ENCODE measurements at regions not wholly inside any gene's neighbourhood (a gene's known extent, or its start where the extent isn't known, plus 50 kb on each side); places are given as distances from the start of the nearest gene placed in this dataset.

- no peak for TF ChIP-seq REST (IDR thresholded peaks at IDR 0.05; ENCODE audit: unreplicated experiment)
- no peak for TF ChIP-seq EZH2 (IDR thresholded peaks at IDR 0.05; ENCODE audit: low read depth, unreplicated experiment)
- no peak for TF ChIP-seq JUNB (IDR thresholded peaks at IDR 0.05; ENCODE audit: unreplicated experiment)
- no peak for TF ChIP-seq POLR2AphosphoS5 (IDR thresholded peaks at IDR 0.05; ENCODE audit: low read depth)
- TF ChIP-seq, protein P1, sequence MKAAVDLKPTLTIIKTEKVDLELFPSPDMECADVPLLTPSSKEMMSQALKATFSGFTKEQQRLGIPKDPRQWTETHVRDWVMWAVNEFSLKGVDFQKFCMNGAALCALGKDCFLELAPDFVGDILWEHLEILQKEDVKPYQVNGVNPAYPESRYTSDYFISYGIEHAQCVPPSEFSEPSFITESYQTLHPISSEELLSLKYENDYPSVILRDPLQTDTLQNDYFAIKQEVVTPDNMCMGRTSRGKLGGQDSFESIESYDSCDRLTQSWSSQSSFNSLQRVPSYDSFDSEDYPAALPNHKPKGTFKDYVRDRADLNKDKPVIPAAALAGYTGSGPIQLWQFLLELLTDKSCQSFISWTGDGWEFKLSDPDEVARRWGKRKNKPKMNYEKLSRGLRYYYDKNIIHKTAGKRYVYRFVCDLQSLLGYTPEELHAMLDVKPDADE (IDR thresholded peaks at IDR 0.05) = no peak
- TF ChIP-seq CTCF (conservative IDR thresholded peaks at IDR 0.05; ENCODE audit: low read depth in 2 of 2) = no peak
- TF ChIP-seq EZH2phosphoT487 (IDR thresholded peaks at IDR 0.05; ENCODE audit: unreplicated experiment) = no peak
- no peak for TF ChIP-seq STAT1 (IDR thresholded peaks at IDR 0.05; ENCODE audit: unreplicated experiment)
These were observed 201.7 kb upstream of the STK17B start (continued) for GRCh38 chr2:196372811-196373664.

DNA sequence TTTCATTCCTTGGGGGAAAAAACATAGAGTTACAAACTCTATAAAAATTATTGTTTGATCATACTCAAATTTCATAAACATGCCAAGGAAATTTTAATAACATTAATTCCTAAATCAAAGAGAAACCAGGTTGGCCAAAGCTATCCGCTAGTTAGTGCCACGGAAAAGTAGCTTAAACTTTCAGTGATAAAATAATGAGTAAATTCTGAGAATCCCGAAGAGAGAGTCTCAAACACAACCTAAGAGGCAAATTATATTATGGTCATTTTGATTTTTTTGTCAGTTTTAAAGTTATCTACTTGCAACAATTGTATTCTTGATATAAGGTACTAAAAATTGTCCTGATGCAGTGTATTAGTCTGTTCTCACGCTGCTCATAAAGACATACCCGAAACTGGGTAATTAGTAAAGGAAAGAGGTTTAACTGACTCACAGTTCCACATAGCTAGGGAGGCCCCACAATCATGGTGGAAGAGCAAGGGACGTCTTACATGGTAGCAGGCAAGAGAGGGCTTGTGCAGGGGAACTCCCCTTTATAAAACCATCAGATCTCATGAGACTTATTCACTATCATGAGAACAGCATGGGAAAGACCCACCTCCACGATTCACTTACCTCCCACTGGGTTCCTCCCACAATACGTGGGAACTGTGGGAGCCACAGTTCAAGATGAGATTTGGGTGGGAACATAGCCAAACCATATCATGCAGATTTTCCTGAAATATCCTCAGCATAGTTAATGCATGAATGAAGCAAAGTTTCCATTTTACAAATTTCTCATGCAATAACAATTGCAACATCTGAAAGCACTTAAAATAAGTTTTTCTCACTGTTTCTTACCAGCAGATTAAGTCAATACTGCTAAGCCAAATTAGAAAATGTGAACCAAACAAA is 205.9 kb upstream of the STK17B start:
- Histone ChIP-seq H3K4me2 (no peak overlapping the region), H4K20me1 (replicated peaks; ENCODE audit: insufficient read depth) (no peaks in the 10 kb centered on the region; the same call in 1 of the 2 replicates), H3K36me3 (ENCODE audit: insufficient read depth) (no peaks in the 10 kb centered on the region), H3F3A (replicated peaks; ENCODE audit: low read depth) (no peaks in the 10 kb centered on the region), H3K4me1 (ENCODE audit: insufficient read depth) (no peaks in the 10 kb centered on the region), H3K27ac (ENCODE audit: low read depth) (no peak overlapping the region), H3K4me3 (no peak overlapping the region), H3K79me2 (replicated peaks; ENCODE audit: insufficient read depth) (no peaks in the 10 kb centered on the region), H2AFZ (no peak overlapping the region), H3K27me3 (ENCODE audit: insufficient read depth) (no peaks in the 10 kb centered on the region), H3K9me2 (ENCODE audit: insufficient read depth) (no peaks in the 10 kb centered on the region)
- H3K27ac Mint-ChIP-seq = no peak overlapping the region
- H3K9me3 Mint-ChIP-seq = no peaks in the 10 kb centered on the region
- H3K4me3 Mint-ChIP-seq = no peak overlapping the region
- no peaks in the 10 kb centered on the region for H3K27me3 Mint-ChIP-seq (ENCODE audit: insufficient read depth, low read depth, poor library complexity)
- H3K4me1 Mint-ChIP-seq = no peaks in the 10 kb centered on the region
- TF ChIP-seq ZNF331 (CRISPR knock-in tag; IDR thresholded peaks at IDR 0.05; ENCODE audit: low read depth) = no peak
- TF ChIP-seq NANOG (IDR thresholded peaks at IDR 0.05; ENCODE audit: borderline replicate concordance) = no peak
- TF ChIP-seq JUNB (IDR thresholded peaks at IDR 0.05; ENCODE audit: unreplicated experiment) = no peak
- DNase-seq (ENCODE audit: low spot score) = no peak
- no peak for ATAC-seq
- H3K36me3 Mint-ChIP-seq (ENCODE audit: low read depth) = no peaks in the 10 kb centered on the region

All from GM23338 (cell line).